ENCODE measurements at regions not wholly inside any gene's neighbourhood (a gene's known extent, or its start where the extent isn't known, plus 50 kb on each side); places are given as distances from the start of the nearest gene placed in this dataset.

DNA sequence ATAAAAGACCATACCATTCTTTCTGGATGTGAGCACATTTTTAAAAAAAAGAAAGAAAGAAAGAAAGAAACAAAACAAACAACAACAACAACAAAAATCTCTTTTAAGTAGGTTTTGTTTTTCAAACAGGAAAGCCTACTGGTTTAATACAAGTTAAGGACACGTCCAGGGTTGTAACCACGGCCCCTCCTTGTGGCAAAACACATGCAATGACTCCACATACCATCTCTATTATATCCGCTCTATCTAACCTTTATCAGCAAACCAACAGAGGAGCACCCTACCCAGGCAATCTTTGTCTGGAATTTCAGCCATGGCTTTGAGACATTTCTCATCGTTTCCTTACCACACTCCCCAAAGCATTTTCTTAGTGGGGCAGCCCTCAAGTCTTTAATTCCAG, 360.5 kb upstream of the TMPO start:
- DNase-seq: peak; percentile 77

DNA sequence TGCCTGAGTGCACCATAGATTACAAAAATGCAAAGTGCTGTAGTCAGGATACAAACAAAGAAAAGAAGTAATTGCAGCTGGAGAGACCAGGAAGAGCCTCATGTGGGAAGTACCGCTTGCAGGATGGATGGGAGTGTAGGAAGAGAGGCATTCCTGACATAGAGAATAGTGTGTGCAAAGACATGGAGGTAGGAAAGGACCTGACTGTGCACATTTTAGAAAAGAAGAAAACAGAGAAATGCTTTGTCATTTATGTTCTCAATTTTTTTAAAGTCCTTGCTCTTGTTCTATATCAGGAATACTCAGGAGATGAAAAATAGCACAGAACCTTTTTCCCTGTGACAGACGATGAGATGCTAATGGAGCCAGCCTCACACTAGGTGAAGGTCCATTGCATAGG, 358.7 kb upstream of the TMPO start:
- peak; percentile 5 for DNase-seq

DNA sequence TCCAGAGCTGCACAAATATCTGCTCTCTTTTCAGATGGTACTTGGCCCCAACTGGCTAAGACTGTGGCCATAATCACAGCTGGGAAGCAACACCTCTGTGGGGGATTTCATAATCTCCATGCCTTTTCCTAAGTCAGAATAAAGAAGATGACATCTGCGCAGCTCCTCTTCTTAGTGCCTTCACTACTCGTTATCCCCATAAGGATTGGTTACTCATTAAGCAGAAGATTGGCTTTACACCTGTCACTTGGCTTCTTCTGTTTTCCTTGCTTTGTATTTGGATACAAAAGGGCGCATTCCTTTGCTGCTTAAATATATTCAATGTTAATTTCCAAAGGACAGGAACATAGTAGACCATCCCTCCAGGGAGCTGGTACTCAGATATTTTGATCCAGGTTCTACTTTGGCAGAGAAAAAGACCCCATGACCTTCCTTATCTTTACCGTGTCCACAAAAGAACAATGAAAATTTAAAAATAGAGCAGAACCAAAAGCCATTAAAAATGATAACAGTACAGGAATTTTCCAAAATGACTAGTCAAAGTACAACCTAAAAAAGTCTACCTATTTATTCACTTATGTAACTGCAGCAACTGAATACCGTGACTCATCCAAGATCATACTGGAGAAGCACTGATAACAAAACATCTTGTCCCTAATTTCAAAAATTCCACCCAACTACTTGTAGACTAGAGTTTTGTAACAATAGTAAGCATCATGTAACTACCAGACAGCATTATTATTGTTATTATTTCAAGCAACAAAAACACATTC, 352.3 kb upstream of the TMPO start:
- no peak for DNase-seq

DNA sequence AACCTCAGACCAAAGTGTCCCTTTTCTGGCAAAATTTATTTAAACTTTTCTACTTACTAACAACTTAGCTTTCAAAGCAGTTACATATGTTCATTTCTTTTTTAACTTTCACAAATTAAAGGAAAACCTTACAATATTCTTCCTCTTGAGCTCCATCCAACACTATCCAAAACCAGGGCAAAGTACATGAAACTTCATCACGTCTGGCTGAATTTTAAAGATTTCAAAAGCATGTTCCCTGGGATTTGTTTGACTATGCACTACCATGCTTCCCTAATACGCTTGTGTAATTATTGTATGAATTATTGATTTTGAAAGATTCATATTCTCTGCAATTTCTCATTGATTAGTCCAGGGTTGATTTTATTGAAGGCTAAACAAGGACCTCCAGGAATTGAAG, 343.1 kb upstream of the TMPO start:
- DNase-seq: no peak

DNA sequence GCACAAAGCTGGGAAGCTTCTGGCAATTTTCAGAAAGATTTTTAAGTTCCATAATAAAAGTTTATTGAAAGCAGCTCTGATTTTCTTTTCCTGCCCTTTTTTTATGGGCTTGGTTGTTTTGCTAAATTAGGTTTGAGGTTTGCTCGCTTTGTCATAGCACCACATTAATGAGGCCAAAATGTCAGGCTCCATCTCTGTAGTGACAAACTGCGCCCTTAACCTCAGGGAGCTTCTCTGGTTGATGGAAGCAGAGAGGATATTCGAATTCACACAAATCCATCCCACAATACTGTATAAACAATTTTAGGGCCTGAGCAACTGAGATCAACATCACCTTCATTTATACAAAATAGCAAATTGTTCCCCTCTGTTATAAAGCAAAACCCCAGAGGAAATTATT, 342.6 kb upstream of the TMPO start:
- no peak for DNase-seq

DNA sequence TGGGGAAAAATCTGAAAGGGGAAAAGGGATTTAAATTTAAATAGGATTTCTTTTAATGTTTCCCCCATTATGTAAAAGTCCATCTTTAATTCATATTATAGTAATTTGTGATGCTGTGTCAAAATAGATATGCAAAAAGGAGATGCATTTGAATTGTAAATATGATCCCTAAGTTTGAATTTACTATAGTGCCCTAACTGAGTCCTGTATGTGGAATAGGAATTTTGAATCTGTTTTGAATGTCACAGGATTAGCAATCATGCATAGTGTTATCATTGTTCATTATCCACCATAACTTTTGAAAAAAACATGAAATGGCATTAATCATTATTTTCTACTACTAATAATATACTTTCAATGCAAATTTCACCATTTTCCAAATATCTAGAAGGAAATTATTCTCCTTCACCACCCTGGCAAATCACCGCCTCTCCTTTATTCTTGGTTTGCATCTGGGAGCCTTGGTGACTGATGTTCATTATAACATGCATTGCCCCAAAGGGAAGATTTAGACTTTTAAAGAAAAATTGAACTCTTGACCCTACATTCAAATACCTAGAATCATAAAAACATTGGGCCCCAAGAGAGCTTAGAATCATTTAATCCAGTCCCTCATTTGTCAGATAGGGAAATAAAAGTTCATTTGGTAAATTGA, 341.5 kb upstream of the TMPO start:
- no peak for DNase-seq

DNA sequence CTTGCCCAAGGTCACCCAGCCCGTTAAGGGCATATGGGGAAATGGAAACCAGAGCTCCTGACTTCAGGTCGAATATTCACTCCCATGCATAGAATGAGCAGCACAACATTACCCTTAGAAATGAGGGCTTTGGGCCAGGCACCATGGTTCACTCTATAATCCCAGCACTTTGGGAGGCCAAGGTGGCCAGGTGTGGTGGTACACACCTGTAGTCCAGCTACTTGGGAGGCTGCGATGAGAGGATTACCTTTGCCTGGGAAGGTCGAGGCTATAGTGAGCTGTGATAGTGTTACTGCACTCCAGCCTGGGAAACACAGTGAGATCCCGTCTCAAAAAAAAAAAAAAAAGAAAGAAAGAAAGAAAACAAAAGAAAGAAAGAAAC, 341.0 kb upstream of the TMPO start:
- DNase-seq: no peak

DNA sequence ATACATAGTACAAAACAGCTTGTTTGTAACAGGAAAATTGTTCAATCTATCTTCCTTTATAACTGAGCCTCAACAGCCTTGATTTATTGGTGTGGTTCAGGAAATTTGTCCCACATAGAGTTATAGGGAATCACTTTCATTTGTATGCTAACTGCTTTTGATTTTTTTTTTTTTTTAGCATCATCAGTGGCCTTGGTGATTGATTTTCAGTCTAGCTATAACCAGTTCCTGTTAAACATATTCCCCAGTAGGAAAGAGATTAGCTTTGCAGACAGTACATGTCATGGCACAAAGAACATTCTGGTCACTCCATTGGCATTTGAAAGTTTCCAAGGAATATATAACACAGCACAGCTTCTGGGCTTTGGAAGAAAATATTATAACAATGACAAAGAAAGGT, 337.3 kb upstream of the TMPO start:
- no peak for DNase-seq

DNA sequence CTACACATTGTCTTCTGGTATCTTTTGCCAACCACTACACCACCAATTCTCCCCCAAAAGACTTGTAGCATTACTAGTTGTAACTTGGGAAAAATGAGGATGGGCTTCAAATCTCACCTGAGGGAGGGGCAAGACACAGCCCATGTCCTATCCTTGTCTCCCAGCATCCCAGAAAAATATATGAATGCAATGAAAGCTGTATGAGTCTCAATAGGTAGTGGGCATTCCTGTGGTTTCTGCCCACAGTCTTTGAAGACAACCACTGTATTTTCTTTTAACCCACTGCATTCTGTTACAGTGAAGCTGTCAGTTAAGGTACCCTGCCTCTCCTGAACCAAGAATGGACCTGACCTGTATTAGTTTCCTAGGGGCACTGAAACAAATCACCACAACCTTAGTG, 336.2 kb upstream of the TMPO start:
- no peak for DNase-seq

DNA sequence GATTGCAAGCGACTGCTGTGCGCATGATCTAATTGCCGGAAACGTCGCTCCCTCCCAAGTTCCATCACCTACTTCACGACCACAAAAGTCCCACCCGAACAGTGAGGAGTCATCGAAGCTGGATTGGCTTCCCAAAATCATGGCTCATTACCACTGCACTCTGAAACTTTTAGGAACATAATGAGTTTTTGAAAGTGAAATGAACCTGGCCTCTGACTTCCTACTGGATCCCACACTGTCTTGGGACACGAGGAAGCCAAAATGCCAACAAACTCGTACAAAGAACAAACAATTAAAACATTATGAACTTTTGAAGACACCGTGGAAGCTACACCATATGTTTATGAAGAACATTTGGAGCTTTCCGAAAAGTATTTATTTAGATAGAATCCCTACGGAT, 334.8 kb upstream of the TMPO start:
- DNase-seq: no peak

DNA sequence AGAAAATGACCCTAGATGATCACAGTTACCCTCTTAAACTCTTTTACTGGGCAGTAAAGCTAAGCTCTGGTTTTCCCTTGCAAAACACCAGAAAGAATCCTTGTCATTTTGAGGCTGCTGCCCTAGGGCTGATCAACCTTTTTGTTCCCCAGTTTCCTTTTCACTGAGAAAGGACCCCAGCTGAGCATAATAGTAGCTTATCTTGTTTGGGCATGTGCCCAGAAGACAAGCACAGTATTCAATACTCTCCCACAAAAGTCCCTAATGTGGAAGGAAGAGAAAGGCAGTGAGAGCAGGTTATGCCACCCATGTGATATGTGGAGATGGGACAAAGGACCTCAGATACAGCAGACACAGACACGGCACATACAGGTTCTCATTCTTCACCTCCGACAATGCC, 332.6 kb upstream of the TMPO start:
- DNase-seq: no peak

DNA sequence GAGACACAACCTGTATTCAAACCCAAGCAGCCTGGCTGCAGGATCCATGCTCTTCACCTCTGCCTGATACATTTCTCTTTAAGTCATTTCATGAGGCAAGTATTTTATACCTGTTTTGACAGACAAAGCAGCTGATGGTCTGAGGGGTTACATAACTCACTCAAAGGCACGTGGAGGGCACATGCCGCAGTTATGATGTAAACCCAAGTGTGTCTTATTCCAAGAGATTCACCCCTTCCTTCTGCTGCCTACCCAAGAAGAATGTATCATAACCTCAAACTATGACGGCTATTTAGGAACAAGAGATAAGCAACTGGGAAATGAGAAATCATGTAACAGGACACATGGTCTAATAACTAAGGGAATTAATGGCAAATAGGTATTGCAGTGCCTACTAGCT, 329.8 kb upstream of the TMPO start:
- DNase-seq: no peak

DNA sequence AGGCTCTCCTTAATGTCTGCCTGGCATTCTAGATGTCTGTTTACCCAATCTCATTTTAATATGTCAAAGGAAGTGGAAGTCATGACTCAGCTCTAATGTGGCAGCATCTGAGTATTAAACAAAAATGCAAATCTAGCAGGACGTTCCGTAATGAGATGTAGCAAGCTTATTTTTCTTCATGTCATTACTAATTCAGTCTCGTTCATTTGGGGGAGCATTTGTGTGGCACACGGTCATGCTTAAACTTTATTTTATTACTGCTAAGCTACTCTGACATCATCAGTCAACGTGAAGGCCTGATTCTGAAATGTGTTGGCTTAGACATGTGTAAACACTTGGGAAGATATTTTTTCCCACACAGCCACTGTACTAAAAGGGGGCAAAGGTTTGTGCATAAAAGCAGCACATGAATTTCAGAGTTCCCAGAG, 326.7 kb upstream of the TMPO start:
- DNase-seq: no peak

DNA sequence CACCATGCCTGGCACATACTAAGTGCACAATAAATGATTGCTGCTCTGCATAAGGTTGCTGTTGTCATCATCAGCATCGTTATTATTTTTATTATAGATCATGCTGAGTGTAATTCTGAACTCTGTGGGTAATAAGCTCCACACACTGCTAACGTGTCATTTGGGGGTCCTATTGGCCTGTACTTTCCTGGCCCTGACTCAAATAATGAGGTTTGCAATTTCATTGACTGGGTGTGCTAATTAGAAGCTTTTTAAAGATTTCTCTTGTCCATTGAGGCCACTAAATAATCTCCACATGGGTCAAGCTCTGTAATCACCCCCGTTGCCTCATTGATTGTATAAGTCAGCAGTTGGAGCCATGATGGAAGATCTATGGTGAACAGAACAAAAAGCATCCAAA, 320.8 kb upstream of the TMPO start:
- no peak for DNase-seq

DNA sequence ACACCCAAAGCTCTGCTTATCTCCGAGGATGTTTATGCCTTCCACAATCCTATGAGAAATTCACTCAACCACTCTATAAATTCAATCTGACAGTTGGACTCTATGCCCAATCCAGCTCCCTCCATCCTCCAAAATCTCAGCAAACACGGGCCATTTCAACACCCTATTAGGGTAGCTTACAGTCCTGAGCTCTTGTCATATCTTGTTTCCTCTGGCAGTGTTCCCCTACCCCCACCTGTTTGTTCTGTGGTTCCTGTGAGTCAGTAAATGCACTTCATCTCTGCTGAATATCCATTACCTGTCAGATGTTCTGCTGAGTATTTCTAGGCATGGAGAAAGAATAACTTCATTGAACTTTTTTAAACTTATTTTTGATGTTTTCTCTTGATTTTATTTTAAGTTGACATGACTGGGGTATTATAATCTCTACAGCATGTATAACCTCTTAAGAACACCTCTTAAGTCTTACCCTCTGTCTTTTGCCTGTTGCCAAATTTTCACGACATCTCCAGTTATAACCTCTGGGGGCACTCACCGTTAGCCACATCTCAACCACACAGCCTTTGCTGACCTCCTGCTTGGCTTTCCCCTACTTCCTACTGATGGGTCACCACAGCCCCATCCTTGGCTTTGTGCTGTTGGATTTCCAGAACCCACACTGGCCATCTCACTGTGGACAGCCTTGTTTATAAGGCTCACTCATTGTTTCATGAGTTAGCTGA, 317.0 kb upstream of the TMPO start:
- DNase-seq: no peak

DNA sequence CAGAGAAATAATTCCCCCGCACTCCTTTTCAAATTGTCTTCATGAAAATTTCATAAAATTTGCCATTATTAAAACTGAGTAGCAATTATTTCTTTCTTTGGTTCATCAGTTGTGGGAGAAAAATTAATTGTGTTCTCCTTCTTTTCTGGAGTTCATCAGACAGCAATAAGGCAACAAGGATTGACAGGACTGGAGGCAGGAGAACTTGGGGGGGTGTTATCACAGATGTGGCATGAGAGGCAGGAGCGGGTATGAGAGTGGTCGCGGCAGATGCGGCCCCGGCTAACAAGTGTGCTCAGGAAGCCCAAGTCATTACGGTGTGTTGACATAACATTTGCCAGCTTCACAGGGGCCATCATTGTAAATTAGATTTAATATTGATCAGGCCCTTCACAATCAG, 306.6 kb upstream of the TMPO start:
- no peak for DNase-seq

DNA sequence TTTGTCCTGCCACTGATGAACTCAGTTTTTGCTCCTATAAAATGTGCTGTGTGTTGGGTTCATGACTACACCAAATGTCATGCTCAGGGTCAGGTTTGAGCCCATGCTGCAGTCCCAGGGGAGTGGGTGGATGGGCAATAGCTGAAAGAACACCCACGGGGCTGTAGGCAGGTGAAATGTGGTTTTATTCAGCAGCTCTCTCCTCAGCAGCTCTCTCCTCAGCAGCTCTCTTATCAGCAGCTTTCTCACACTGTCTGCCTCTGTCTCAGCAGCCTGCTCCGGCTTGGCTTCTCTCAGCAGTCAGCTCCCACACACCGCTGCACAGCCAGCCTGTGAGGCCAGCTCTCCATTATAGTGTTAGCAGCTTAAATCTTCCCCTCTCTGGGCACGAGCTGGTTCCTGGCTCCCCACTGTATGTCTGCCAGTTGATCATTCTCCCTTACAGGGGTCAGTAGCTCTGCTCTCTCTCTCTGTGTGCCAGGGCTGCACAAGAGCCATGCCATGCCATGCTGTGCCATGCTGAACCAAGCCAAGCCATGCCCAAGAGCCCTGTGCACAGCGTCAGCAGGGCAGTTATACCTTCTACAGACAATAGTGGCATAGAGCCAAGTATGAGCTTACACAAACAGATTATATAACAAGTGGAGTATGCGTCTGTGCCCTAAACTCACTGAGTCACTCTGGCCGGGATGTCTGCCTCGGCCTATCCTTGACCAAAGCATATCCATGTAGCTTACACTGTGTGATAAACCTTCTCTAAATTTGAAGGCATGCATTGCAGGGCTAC, 303.3 kb upstream of the TMPO start:
- DNase-seq: no peak

DNA sequence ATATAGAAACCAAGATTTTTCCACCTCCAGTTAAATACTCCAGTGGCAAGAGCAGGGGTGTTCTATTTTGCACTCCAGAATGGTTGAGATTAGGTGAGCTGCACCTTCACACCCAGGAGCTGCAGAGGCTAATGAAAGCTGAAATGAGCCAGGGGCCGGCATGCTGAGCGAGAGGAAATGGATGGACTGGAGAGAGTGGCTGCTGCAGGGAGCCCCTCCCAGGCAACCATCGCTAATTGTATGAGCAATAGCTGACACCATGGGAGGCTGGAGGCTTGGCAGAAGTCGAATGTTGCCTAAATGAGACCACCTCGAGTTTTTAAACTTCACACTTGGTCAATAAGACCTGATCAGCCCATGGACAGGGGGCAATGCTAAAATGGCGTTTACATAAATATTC, 301.8 kb upstream of the TMPO start:
- no peak for DNase-seq

DNA sequence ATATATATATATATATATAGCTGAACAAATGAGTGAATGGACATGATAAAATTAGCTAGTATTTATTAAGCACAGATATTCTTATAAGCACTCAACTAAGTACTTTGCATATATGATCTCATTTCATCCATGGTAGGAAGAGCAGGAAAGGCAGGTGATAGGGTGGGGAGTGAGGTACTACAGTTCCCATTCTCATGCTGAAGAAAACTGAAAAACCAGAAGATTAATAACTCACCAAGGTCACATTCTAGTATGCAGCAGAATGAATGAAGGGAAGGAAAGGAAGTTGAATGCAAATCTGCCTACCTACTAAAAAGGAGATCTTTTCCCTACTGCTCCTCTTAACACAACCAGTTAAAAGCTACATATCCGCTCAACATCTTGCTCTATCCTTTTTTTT, 298.1 kb upstream of the TMPO start:
- DNase-seq: no peak

DNA sequence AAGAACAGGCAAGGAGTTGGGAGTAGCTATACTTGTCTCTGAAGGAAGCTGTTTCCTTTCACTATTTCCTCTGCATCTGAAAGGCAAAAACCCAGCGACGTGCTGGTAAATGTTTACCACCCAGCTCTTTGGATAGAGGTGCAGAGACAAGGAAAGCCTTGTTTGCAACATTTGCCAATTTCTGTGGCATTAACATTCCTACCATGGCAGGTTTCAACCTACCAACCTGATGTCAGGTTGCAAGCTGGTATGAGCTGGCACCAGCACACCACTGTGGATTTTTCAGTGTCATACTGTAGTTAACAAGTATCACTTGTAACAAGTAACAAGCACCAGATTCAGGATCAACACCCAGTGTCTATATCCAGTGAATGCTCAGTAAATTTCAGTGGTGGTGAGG, 294.8 kb upstream of the TMPO start:
- no peak for DNase-seq

DNA sequence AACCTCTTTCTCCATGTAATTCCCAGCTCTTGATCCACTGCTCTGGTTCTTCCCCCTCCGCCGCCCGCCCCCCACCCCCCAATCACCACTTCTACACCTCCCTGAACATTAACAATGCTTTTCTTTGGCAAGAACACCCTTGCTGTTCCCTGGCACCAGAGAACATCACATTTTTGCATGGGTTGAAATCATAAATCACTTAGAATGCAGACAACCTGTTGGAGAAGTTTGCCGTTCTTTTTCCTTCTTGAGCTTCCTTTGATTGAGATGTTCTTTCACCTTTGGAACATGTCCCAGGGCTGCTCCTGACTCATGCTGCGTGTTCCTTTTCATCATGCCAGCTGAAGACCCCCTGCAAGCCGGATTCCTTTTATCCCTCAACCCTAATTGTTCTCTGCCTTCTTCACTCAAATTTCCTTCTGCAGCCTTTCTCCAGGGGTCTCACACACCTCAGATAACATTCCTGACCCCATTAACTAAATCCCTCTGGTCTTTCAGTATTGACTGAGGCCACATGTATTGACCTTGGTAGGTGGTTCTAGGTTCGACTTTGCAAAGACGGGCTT, 294.1 kb upstream of the TMPO start:
- no peak for DNase-seq

DNA sequence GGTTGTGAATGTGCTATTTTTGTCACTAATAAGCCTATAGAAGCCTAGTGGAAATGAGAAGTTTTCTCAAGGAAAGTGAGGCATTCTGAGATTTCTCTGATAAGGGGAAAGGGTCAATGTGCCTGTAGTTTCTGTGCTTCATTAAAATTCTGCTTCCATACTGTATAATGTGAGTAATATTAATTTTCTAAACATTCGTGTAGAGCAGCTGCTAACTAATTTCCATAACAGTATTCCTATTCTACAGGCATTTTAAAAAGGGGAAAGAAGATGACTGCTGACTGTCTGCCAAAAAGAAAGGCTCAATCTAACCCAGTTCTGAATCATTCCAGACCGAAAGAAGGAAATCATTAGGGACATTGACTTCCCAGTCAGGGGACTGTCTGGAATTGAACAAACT, 293.3 kb upstream of the TMPO start:
- DNase-seq: no peak

DNA sequence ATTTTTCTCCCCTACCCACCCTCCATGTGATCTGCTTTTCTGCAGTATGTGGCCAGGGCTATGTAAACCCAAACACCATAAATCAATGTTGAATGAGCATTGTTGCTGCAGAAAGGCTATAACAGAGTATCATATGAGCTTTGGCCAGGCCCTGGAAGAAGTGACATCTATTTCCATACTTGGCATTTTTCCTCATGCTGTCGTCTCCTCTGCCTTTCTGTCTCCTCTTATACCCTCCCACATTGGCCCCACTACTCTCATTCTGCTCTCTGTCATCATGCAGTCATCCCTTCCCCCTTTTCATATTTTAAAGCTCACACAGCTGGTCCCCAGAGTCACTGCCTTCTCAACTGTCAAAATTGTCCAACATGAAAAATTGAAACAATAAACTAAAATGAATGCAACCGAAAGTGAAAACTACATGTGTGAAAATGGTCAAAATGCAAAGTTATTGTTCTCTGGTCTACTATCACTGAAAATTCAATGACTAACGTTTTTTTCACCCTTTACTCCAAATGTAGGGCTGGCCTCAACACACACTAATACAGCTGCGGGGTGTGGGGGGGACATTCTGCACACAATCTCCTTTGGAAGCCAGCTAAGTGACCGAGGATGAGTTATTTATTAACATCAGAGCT, 290.7 kb upstream of the TMPO start:
- no peak for DNase-seq

All from NCI-H1105 treated with DMSO at 0.1 percent for 48 hours (cell line).